NCI-H2107 treated with DMSO at 0.1 percent for 48 hours (cell line): ENCODE measurements at regions not wholly inside any gene's neighbourhood (a gene's known extent, or its start where the extent isn't known, plus 50 kb on each side); places are given as distances from the start of the nearest gene placed in this dataset.

Experiments used
- DNase-seq: peaks from one replicate; lab custom pipeline; 2025; ENCODE audit not compliant: unreplicated experiment; lab: John Stamatoyannopoulos, UW

DNA sequence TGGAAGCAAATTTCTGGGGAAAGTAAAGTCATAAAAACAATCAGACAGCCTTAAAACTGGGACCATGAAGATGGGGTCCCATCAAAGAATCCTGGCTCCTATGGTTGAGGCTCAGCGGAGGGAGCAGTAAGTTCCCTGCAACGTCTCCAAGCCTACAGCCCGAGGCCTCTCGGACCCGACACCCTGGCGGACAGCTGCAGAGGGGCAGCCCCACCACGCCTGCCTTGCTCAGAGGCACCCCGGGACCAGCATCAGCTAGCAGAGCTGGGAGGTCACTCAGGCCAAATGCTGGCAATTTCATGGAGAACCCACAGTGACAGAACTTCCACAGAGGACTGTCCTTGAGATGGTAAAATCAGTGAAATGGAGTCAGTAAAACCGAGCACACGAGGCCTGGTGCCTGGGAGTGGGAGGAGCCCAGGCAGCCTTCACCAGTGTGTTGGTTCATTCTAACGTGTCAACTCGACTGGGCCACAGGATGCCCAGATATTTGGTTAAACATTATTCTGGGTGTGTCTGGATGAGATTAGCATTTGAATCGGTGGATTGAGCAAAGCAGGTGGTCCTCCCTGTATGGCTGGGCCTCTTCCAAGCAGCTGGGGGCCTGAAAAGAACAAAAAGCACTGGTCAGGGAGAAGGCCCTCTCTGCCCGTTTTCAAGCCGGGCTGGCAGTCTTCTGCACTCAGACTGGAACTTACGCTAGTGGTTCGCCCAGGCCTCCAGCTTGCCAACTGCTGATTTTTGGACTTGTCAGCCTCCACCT, 96.2 kb upstream of the INSIG1 start:
- DNase-seq, result no peak

GRCh38 chr7:155202106-155202871, 95.4 kb upstream of the INSIG1 start:
- DNase-seq, result no peak

DNA sequence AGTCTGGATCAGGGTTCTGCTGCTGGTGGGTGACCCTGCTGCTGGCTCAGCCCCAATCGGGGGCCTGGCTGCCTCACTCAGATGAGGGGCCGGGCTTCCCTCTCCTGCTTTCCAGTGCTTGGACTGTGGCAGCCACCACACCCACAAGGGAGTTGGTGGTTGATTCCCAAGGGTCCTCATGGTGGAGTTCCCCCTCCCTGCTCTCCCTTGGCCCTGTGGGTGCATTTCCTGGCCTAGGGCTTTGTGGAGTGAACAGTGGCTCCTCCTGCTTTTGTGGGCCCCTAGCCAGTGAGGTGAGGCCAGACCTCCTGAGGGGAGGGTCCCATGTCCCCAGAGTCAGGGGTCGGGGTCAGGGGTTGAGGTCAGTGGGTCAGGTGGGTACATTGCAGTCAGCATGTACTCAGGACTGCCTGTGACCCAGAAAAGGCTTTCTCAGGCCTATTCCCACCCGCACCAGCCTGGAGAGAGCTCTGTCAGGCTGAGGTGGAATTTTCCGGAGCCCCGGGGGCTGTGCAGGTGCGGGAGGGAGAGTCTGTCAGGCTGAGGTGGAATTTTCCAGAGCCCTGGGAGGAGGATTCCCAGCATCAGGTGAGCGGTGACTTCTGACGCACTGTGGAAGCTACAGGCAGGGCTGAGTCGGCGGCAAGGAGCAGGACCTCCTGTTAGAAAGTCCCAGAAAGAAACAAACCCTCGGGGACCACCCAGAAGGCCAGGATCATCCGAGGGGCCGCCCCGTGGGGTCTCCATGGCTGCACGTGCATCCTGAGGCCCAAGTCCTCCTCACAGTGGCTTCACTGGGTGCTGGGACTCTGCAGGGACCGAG, 94.4 kb upstream of the INSIG1 start:
- DNase-seq, result no peak

- DNase-seq, result no peak
These were observed 93.6 kb upstream of the INSIG1 start for GRCh38 chr7:155203882-155204691.

DNA sequence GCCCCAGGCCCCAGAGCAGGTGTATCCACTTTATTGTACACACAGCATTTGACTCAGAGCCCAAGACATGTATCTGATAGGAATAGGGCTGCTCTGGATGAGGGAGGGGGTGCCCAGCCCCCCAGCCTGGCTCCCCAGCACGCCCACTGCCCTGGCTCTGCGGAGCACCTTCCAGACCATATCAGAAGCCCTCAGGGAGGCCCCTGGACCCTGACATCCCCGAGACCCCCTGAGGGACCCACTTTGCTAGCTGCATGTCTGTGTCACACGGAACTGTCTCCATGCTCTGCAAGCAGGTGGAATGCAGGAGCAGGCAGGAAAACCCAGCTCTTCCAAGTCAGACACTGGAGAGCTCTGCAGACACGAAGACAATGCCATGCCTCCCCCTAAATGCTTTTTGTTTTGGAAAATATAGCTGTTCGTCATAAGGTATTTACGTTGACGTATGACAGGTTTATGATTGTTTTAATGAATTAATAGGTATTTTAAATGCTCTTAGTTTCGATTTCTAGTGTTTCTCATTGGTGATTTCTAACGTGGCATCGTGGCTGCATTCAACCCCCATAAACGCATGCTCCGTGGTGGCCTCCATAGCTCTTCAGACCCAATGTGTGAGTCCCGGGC, 92.8 kb upstream of the INSIG1 start:
- no peak for DNase-seq

DNA sequence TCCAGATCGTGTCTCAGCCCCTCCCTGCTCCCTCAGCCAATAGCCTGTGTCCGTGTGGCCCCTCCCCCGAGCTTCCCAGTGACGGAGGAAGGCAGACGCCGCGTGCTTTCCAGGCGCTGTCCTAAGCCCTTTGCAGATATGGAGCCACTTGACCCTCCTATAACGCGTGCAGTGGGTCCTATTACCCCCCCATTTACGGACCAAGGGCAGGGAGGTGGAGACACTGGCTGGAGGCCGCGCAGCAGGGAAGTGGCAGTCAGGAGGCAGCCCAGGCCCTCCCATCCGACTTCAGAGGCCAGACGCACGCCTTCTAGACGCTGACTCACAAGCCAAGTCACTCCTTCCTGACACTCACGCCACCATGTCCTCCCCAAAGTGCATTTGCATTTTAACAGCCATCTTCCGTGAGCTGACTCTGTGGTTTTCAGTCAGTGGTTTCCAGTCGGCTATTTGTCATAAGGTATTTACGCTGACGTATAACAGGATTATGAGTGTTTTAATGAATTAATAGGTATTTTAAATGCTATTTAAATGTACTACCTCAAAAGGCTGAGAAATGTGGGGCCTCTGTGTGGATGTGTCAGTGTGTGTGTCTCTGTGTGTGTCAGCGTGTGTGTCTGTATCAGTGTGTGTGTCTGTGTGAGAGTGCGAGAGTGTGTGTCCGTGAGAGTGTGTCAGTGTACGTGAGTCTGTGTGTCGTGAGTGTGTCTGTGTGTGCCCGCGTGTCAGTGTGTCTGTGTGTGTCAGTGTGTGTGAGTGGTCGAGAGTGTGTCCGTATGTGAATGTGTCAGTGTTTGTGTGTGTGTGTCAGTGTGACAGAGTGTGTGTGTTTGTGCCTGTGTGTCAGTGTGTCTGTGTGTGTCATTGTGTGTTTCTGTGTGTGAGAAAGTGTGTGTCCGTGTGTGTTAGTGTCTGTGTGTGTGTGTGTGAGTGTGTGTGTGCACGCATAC, 92.0 kb upstream of the INSIG1 start:
- DNase-seq, result no peak

- DNase-seq, result no peak
These were observed 91.2 kb upstream of the INSIG1 start for GRCh38 chr7:155206318-155207020.

GRCh38 chr7:155207326-155208002, 90.2 kb upstream of the INSIG1 start:
- no peak for DNase-seq

DNA sequence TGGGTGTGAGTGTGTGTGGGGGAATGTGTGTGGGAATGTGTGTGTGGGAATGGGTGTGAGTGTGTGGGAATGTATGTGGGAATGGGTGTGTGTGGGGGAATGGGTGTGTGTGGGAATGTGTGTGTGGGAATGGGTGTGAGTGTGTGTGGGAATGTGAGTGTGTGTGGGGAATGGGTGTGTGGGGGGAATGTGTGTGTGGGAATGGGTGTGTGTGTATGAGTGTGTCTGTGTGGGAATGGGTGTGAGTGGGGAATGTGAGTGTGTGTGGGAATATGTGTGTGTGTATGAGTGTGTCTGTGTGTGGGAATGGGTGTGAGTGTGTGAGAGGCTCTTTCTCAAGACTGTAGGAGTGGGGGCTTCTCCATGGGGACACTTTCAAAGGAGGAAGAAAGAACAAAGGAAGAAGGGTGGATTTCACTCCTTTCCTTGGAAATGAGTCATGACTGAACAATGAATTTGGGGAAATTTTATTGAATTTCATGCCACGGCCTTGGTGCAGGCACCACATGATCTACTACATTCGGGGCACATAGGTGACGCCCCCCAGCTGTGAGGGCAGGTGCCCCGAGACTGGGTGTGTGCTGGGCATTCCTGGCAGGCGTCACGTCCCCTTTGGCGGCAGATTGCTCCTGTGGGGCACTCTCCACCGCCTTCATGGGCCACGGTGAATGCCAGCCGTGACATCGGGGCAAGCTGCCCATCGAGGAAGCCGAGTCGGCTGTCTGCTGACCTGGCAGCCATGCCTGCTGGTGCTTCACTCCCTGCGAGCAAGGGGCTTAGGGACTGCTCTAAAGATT, 88.8 kb upstream of the INSIG1 start:
- no peak for DNase-seq

DNA sequence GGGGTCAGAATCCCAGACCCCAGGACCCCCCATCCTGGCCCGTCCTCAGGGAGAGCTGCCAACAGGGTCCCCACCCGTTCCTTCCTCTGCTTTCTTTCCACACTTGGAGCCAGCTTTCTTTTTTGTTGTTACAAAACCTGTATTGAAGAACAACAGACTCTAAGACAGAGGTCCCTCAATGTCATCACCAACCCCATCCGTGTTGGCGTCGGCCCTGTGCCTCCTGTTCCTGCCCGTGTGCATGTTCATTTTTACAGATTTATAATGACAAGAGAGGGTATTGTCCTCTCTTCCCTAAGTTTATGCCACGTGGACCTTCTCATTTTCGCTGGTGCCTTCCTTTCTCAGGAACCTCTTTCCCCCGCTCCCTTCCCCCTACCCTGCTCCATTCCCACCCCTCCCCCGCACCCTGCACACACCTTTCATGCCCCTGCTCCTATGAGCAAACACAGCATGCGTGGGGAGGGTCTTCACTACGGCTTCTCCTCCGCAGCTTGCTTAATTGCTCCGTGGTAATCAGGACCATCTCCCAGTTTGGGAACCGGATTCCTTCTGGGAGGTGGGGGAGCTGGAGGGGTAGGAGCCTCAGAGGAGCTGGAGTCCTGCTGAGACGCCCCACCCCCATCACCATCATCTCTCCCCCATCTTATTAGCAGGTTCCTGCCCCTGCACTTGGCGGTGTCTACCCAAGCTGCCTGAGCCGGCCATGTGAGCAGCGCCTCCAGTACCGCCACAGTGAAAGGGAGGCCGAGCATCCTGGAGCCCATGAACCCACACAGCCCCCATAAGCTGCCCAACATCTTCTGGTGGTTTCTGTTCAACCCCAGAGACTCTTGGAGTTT, 88.0 kb upstream of the INSIG1 start:
- no peak for DNase-seq

DNA sequence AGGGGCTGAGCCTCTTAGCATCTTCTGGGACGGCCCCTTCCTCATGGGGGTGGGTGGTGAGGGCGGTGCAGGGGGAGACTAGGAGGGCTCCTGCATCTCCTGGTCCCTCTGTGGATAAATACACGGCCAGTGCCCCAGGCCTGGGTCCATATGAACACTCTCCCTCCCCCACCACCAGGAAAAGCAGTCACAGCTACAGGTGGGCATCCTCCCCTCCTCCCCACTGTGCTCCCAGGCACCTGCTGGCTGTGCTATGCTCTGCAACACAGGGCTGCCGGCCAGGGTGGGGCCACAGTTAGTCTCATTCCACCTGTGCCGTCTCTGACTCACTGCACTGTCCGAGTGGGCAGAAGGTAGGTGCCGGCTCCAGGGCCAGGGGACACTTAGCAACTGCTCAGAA, 87.3 kb upstream of the INSIG1 start:
- no peak for DNase-seq

GRCh38 chr7:155211173-155211572, 86.5 kb upstream of the INSIG1 start:
- no peak for DNase-seq

DNA sequence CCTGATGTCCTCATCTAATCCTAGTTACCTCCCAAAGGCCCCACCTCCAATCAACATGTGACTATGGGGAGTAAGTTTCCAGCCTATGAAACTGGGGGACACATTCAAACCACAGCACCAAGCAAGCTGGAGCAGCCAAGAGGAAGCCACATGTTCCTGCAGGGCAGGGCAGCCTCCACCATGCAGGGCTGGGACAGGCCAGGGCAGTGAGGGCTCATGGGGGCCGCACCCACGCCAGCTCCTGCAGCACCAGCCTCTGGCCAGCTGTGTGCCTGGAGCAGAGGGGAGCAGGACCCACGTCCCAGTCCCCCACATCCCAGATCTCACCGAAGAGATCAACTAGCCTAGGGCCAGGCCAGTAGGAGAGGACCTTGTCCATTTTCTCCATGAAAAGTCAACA, 85.9 kb upstream of the INSIG1 start:
- no peak for DNase-seq

DNA sequence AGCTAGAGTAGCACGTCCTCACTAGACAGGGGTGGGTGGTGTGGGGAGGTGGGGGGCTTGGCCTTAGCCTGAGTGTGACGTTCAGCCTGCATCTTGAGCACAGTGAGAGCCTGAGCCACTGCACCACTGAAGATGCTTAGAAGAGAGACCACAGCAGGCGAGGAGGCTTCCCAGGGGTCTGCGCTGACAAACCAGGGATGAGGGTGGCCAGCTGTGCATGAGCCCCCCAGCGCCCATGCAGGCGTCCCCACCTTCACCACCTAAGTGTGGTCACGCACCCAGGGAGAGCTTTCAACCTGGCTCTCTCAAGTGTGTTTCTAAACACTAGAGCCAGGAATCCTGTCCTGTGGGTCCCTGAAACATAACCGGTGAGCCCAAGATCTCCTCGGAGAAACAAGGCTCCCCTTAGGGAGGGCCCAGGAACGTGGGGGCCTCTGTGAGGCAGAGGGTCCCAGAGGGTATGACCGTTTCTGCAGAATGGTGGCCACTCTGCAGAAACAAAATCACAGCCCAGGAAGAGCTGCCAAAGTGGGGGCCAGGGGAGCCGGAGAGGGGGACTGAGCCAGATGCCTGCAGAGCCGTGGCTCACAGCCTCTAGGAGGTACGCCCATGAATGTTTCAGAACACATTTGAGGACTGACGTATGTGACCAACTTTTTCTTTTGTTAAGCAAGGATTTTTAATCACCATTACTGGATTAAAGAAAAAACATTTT, 85.2 kb upstream of the INSIG1 start:
- DNase-seq, result no peak

- DNase-seq, result no peak
These were observed 84.3 kb upstream of the INSIG1 start for GRCh38 chr7:155213385-155213784.
